ENCODE measurements at regions not wholly inside any gene's neighbourhood (a gene's known extent, or its start where the extent isn't known, plus 50 kb on each side); places are given as distances from the start of the nearest gene placed in this dataset.

- TF ChIP-seq TCF12 (IDR thresholded peaks at IDR 0.05; ENCODE audit: low read depth) (no peak), TEAD4 (IDR thresholded peaks at IDR 0.05) (no peak)
Measured at GRCh38 chr10:35933491-35933890, 291.4 kb upstream of the FZD8 start.

GRCh38 chr10:35928748-35929147, 286.7 kb upstream of the FZD8 start:
- TF ChIP-seq CREB1 (IDR thresholded peaks at IDR 0.05; ENCODE audit: low read depth): no peak

GRCh38 chr10:35927990-35928488, 285.9 kb upstream of the FZD8 start:
- TF ChIP-seq, protein P1, sequence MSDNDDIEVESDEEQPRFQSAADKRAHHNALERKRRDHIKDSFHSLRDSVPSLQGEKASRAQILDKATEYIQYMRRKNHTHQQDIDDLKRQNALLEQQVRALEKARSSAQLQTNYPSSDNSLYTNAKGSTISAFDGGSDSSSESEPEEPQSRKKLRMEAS (IDR thresholded peaks at IDR 0.05): no peak
- TF ChIP-seq RAD21 (IDR thresholded peaks at IDR 0.05; ENCODE audit: low read depth): no peak
- no peak for TF ChIP-seq CREB1 (IDR thresholded peaks at IDR 0.05; ENCODE audit: low read depth)
- no peak for TF ChIP-seq FOXM1 (IDR thresholded peaks at IDR 0.05; ENCODE audit: borderline replicate concordance, low read depth)
- TF ChIP-seq TEAD4 (IDR thresholded peaks at IDR 0.05): no peak
- no peak for TF ChIP-seq CEBPB (IDR thresholded peaks at IDR 0.05)
- no peak for TF ChIP-seq EGR1 (IDR thresholded peaks at IDR 0.05)
- TF ChIP-seq NFIC (IDR thresholded peaks at IDR 0.05): no peak
- no peak for TF ChIP-seq ZBTB7A (IDR thresholded peaks at IDR 0.05; ENCODE audit: low read depth)
- TF ChIP-seq YY1 (IDR thresholded peaks at IDR 0.05; ENCODE audit: low read depth): no peak
- TF ChIP-seq, protein P2, sequence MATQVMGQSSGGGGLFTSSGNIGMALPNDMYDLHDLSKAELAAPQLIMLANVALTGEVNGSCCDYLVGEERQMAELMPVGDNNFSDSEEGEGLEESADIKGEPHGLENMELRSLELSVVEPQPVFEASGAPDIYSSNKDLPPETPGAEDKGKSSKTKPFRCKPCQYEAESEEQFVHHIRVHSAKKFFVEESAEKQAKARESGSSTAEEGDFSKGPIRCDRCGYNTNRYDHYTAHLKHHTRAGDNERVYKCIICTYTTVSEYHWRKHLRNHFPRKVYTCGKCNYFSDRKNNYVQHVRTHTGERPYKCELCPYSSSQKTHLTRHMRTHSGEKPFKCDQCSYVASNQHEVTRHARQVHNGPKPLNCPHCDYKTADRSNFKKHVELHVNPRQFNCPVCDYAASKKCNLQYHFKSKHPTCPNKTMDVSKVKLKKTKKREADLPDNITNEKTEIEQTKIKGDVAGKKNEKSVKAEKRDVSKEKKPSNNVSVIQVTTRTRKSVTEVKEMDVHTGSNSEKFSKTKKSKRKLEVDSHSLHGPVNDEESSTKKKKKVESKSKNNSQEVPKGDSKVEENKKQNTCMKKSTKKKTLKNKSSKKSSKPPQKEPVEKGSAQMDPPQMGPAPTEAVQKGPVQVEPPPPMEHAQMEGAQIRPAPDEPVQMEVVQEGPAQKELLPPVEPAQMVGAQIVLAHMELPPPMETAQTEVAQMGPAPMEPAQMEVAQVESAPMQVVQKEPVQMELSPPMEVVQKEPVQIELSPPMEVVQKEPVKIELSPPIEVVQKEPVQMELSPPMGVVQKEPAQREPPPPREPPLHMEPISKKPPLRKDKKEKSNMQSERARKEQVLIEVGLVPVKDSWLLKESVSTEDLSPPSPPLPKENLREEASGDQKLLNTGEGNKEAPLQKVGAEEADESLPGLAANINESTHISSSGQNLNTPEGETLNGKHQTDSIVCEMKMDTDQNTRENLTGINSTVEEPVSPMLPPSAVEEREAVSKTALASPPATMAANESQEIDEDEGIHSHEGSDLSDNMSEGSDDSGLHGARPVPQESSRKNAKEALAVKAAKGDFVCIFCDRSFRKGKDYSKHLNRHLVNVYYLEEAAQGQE (IDR thresholded peaks at IDR 0.05; ENCODE audit: low read depth): no peak
- TF ChIP-seq TCF12 (IDR thresholded peaks at IDR 0.05; ENCODE audit: low read depth): no peak
- TF ChIP-seq, protein P3, sequence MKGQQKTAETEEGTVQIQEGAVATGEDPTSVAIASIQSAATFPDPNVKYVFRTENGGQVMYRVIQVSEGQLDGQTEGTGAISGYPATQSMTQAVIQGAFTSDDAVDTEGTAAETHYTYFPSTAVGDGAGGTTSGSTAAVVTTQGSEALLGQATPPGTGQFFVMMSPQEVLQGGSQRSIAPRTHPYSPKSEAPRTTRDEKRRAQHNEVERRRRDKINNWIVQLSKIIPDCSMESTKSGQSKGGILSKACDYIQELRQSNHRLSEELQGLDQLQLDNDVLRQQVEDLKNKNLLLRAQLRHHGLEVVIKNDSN (IDR thresholded peaks at IDR 0.05): no peak
- no peak for TF ChIP-seq TAF1 (IDR thresholded peaks at IDR 0.05; ENCODE audit: low read depth)
- no peak for TF ChIP-seq EP300 (IDR thresholded peaks at IDR 0.05; ENCODE audit: borderline replicate concordance)

DNA sequence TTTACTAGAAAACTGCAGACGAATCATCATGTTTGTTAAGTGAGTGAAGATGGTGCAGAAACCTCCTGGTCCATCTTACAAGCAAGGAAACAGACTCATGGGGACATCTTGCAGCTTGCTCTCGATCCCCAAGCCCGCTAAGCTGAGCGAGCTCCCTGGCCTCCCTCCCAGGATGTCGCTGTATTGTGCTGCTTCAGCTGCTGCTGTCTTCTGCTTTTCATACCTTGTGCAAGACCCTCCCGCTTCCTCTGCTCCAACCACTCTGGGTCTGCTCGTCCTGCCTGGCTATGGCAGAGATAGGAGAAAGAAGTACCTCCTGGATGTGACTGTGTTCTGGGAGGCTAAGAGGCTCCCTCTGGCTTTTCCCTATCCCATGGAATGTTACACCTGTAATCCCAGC, 285.2 kb upstream of the FZD8 start:
- no peak for TF ChIP-seq FOXM1 (IDR thresholded peaks at IDR 0.05; ENCODE audit: borderline replicate concordance, low read depth)
- TF ChIP-seq TCF12 (IDR thresholded peaks at IDR 0.05; ENCODE audit: low read depth): no peak
- TF ChIP-seq TAF1 (IDR thresholded peaks at IDR 0.05; ENCODE audit: low read depth): no peak
- TF ChIP-seq, protein P3 (IDR thresholded peaks at IDR 0.05): no peak
- TF ChIP-seq EGR1 (IDR thresholded peaks at IDR 0.05): no peak
- TF ChIP-seq TEAD4 (IDR thresholded peaks at IDR 0.05): no peak
- TF ChIP-seq YY1 (IDR thresholded peaks at IDR 0.05; ENCODE audit: low read depth): no peak
- no peak for TF ChIP-seq CEBPB (IDR thresholded peaks at IDR 0.05)

GRCh38 chr10:35926846-35927245, 284.8 kb upstream of the FZD8 start:
- TF ChIP-seq CREB1 (IDR thresholded peaks at IDR 0.05; ENCODE audit: low read depth) (no peak), TAF1 (IDR thresholded peaks at IDR 0.05; ENCODE audit: low read depth) (no peak), EGR1 (IDR thresholded peaks at IDR 0.05) (no peak), TEAD4 (IDR thresholded peaks at IDR 0.05) (no peak), NFIC (IDR thresholded peaks at IDR 0.05) (no peak), CEBPB (IDR thresholded peaks at IDR 0.05) (no peak), ZBTB7A (IDR thresholded peaks at IDR 0.05; ENCODE audit: low read depth) (no peak)
- TF ChIP-seq, protein P1 (IDR thresholded peaks at IDR 0.05): no peak
- TF ChIP-seq, protein P2 (IDR thresholded peaks at IDR 0.05; ENCODE audit: low read depth): no peak
- TF ChIP-seq, protein P3 (IDR thresholded peaks at IDR 0.05): no peak

DNA sequence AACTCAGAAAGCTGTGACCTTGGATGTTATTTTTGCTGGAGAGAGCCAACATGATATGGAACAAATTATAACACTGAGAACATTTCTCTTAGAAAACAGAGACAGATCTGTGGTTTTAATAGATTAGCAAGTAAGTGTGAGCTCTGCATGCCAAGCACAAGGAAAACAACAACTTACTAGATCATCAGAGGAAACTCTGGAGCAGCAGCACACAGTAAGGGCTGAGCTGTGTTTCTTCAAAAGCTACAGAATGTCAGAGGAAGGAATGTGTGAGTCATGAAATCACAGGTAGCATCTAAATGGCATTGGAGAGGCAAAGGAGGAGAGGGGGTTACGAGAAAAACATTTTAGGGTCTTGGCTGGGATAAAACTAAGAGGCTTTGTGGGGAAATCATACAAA, 283.4 kb upstream of the FZD8 start:
- TF ChIP-seq, protein P3 (IDR thresholded peaks at IDR 0.05): no peak
